ELF-1 (cell line): ENCODE measurements at regions not wholly inside any gene's neighbourhood (a gene's known extent, or its start where the extent isn't known, plus 50 kb on each side); places are given as distances from the start of the nearest gene placed in this dataset.
A peak's percentile ranks its signal among the peaks of the same experiment; 100 is the strongest.

Experiments used
- DNase-seq: peaks from one replicate; pipeline ENCODE4 v3.0.0-alpha.2; 2016; ENCODE audit warnings: low read depth, low spot score

DNA sequence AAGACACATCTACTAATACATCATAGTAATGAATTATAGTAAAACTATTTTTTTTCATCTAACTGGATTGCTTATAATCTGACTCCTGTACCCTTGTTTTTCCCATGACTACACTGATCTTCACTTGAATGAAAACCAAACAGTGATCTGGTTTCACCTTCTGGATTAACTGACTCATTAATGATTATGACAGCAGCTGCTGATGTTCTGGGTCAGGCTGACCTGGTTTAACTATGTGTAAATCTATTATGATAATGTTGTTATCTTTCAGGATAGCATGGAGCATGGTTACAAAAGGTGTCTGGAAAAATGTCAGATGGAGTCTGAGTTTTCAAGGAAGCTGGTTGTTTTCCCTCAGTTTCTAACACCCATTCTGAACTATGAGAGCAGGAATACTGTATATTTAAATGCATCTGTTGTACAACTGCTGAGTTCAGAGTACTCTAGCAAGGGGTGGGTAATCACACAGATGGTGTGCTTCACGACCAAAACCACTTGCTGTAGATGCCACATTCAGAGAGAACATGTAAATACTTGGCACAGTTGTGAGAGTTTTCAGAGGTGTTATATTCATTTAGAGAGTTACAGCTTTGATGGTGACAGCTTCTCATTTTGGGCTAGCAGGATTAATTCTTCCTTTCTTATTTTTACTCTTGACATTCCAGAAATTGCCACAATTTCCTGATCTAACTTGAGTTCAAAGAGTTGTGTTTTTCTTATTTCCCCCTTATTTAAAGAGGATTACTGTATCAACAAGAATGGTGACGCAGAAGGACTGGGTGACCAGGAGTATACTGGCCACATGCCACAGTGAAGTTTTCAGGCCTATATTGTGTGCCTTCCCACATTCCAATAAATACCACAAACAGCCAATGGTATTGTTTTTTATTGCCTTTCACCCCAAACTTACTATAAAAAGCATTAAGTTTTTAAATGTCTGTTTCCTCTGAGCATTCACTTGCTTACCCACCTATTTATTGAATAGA, 249.7 kb upstream of the TET2 start:
- DNase-seq = no peak

DNA sequence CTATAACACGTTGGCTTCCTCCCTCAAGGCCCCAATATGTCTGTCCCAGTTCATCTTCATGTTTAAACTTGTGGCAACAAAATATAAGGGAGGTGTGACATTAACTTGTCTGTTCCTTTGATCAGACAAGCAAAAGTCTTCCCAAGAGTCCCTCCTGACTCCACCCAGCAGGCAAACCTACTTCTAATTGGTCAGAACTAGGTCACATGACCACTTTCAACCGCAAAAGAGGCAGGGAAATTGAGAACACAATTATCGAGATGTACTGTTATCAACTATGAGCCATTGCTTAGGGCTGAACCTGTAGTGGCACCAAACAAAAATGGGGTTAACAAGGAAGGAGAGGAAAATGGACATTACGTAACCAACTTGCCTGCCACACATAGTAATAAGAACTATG, 246.8 kb upstream of the TET2 start:
- no peak for DNase-seq

DNA sequence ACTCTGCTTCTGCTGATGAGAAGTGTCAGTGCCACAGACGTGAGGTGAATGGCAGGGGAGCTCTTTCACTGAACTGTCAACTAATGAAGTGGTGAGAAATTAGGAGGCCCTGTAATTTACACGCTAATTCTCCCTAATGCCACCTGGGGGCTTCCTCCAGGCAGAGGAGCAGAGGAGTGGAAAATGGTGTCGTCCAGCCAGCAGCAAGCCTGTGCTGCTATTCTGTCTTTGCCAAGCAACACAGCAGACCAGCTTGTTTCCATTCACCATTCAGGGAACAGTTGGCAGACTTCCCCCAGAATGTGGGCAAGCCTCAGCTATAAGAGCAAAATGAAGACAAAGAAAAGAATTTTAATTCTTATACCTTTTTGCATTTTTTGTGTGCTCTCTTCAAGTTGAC, 245.2 kb upstream of the TET2 start:
- peak; percentile 42 for DNase-seq

DNA sequence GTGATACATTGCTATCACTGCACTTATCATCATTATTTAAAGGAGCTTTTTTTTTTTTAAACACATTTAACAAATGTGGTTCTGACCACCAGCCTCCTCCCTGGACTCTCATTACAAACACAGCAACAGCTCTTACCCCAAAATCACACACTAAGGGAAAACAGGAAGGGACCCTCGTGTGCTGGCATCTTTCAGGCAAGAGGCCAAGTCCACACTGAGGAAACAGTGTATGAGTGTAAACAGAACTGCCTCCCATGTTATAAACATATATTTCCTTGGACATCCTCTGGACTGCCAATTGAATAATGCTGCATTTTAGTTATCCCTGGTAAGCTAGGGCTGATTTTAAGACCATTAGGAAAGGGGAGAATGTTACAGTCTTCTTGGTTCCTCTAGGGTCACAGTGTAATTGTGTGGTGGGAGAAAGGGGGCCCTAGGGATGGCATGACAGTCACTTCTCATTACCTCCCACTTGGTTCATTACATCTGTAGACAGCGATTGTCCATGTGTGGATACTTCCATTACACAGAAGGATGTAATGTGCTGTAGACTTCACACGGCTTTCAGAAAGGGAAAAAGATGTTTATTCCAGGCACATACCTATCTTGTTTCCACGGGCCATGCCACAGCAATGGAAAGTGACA, 244.6 kb upstream of the TET2 start:
- no peak for DNase-seq

DNA sequence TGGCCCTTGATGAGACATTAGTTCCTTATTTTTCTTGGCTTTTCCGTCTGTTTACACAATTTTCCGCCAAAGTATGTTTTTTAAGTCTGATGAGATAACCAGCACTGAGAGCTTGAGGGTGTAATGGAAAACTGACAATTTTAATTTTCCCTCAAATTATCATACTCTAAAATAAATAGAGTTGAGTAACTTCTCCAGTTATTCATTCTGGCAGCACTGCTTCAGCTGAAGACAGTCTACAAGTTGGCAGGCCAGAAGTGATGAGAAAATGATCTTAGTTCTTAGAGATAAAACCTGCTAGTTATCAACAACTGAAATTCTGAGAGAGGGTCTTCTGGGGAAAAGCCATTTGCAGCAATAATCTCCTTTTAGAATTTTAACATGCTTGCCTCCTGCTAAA, 241.6 kb upstream of the TET2 start:
- DNase-seq = no peak

GRCh38 chr4:104905546-104905945, 241.1 kb upstream of the TET2 start:
- no peak for DNase-seq

- DNase-seq = no peak
Measured at GRCh38 chr4:104906276-104906675, 240.4 kb upstream of the TET2 start.

DNA sequence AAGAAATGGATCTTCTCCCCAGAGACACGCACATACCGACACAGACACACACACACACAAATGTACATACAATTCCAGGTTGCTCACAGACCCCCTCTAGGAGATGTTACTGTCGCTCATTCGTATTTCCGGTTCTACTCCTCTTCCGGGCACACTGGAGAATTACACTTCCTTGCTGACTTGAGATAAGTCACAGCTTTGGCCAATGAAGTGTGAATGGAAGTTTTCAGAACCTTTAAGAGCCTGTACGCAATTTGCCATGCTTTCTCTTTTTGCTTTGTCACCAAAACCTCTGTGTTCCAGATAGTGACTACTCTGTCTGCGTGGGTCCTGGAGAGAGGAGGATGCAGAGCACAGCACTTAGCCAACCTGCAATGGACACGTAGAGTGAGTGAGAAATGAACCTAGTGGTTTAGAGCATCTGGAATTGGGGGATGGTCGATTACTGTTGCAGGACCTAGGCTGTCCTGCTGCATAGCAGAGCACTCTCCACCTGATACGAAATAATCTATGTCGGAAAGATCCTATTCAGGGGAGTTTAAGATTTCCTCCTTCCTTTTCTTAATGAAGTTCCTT, 239.5 kb upstream of the TET2 start:
- DNase-seq = no peak

DNA sequence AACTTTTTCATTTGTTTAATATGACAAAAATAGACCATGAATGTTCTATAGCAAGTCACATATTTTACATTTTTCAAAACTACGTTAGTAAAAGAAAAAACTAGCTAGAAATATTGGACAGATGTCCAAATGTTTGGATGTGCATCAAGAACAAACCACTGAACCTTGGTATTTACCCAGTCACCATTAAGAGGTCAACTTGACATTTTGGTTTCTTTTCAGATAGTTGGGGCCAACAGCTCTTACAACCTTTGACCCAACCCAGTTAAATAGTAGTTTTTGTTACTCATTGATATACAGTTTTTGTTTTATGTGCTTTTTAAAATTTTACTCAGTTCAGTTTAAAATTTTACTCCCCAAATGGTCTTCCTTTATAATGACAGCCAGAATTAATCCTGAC, 238.7 kb upstream of the TET2 start:
- no peak for DNase-seq

DNA sequence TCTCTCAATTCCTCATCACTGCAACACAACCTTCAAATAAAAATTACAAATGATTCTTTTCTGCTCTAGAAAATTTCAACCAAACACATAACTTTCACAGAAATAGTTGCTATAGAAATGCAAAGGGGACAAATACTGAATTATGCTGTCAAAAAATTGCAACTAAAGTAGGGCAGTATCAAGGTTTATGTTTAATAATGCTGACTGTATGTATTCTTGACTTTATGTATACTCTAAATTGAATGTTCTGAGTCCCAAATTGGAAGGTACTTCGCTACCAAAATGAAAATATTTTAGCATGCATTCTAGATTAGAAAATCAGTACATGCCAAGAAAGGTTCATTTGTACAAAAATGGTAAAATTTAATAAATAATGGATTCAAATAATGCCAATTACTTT, 237.3 kb upstream of the TET2 start:
- no peak for DNase-seq

DNA sequence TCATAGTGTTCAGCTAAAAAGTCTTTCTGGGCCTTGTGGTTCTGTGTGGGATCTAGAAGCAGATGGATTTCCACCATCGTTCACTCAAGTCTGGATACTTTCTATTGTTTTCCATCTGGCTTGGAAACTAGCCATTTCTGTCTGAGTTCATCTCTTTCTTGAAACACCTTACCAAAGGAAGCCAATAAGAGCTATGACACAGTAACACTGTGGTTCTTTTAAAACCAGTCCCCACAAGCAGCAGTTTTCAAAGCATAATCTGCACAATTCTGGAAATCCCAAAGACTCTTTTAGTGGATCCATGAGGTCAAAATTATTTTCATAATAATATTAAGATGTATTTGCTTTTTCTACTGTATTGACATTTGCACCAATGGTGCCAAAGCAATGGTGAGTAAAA, 234.2 kb upstream of the TET2 start:
- no peak for DNase-seq

DNA sequence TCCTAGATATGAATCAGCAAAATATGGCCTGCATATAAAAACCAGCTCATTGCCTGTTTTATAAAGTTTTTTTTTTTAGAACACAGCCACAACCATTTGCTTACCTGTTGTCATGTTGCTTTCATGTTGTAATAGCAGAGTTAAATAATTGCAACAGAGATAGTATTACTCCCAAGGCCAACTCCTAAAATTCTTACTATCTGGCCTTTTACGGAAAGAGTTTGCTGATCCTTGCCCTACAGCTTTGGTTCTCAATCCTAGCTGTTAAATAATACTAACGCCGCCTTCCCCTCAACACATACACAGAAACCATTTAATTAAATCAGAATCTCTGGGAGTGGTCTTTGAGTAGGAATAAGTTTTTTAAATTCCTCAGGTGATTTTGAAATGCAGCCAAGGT, 231.3 kb upstream of the TET2 start:
- no peak for DNase-seq

GRCh38 chr4:104915864-104916263, 230.8 kb upstream of the TET2 start:
- DNase-seq = peak; percentile 54

DNA sequence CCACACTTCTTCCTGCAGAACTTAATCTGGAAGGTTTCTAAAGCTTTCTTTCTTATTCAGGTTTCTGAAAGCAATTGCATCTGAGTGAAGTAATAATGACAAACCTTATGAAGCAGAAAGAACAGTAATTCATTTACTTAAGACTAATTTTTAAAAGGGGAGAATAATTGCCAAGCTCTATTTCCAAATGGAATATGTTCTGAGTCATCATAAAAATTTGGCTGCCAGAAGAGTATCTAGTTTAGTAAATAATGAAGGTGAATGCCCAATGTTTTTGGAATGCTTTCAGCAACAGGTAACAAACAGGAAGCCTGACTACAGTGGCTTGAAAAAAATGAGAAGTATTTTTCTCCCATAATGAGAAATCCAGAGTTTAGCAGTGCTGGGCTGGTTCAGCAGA, 227.3 kb upstream of the TET2 start:
- DNase-seq = no peak

DNA sequence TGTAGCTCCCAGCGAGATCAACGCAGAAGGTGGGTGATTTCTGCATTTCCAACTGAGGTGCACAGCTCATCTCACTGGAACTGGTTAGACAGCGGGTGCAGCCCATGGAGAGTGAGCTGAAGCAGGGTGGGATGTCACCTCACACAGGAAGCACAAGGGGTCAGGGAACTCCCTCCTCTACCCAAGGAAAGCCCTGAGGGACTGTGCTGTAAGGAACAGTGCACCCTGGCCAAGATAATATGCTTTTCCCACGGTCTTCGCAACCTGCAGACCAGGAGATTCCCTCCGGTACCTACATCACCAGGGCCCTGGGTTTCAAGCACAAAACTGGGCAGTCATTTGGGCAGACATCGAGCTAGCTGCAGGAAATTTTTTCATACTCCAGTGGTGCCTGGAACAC, 216.4 kb upstream of the TET2 start:
- DNase-seq = no peak

DNA sequence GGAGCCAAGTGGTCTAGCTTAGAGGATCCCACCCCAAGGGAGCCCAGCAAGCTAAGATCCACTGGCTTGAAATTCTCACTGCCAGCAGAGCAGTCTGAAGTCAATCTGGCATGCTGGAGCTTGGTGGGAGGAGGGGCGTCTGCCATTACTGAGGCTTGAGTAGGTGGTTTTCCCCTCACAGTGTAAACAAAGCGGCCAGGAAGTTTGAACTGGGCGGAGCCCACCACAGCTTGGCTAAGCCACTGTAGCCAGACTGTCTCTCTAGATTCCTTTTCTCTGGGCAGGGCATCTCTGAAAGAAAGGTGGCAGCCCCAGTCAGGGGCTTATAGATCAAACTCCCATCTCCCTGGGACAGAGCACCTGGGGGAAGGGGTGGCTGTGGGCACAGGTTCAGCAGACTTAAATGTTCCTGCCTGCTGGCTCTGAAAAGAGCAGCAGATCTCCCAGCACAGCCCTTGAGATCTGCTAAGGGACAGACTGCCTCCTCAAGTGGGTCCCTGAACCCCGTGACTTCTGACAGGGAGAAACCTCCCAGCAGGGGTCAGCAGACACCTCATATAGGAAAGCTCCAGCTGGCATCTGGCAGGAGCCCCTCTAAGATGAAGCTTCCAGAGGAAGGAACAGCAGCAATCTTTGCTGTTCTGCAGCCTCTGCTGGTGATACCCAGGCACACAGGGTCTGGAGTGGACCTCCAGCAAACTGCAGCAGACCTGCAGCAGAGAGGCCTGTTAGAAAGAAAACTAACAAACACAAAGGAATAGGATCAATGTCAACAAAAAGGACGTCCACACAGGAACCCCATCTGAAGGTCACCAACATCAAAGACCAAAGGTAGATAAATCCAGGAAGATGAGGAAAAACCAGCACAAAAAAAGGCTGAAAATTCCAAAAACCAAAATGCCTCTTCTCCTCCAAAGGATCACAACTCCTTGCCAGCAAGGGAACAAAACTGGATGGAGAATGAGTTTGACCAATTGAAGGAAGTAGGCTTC, 215.6 kb upstream of the TET2 start:
- peak; percentile 68 for DNase-seq

DNA sequence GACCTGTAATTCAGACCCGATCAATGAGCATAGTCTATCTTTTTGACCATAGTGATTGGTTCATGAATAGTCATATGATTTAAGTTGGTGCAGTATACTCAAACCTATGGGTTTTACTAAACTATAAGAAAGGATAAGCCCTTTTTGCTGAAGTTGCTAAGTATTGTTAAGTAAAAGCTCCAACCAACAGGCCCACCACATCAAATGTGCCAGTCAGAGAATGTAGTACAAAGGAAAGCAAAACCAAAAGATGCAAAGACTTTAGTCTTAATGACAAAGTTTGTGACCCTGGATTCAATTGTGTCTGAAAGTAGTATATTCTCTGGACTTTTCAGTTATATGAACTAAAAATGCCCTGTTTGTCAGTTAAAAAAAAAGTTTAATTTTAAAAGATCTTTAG, 208.1 kb upstream of the TET2 start:
- DNase-seq = no peak

GRCh38 chr4:104940927-104941326, 205.7 kb upstream of the TET2 start:
- no peak for DNase-seq

DNA sequence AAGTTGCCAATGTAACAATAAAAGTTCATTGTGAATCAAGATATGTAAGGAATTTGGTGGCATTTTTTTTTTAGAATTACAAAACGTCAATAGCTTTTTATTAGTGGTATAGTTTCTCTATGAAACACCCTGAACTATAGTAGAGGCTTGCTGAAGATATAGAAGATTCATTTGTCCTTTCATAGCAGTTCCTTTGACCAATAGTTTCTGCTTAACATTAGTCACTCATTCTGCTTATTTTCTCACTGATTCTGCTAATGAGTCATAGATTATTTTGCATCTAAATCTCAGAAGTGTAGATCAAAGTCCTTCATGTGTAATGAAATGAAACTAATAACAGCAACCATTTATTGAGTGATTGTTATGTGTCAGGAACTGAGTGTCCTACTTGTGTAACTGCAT, 205.0 kb upstream of the TET2 start:
- no peak for DNase-seq

DNA sequence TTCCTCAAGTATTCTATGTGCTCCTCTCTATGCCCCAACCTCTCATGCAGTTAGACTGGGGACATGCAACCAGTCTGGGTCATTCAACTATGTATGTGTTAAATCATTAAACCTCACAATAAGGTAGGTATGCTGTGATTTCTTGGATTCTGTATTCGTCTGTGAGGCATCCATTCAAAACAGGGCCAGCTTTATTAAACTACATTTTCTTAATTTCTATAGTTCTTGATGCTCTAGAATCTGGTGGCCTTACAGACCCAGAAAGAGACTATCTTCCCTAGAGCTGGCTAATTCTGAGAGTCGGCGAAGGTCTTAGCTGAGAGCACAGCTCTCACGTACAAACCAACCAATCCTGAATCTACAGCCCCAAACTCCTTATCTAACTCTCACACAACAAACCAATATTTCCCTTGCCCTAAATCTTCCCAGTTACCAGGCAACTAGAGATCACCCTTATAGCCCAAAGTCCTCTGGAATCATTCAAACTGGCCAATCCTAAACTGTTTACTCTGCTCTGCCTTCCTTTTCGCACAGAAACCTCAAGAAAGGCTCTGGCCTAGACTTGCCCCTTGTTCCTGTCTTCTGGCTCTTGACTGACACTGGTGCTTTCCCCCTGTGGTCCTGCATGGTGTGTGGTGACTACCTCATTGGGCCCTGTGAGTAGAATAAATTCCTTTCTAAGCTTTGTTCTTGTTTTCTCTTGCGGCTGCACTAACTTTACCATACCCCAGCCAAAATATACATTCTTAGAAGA, 203.5 kb upstream of the TET2 start:
- no peak for DNase-seq

GRCh38 chr4:104944596-104944995, 202.1 kb upstream of the TET2 start:
- no peak for DNase-seq
